ENCODE measurements at regions not wholly inside any gene's neighbourhood (a gene's known extent, or its start where the extent isn't known, plus 50 kb on each side); places are given as distances from the start of the nearest gene placed in this dataset.

DNA sequence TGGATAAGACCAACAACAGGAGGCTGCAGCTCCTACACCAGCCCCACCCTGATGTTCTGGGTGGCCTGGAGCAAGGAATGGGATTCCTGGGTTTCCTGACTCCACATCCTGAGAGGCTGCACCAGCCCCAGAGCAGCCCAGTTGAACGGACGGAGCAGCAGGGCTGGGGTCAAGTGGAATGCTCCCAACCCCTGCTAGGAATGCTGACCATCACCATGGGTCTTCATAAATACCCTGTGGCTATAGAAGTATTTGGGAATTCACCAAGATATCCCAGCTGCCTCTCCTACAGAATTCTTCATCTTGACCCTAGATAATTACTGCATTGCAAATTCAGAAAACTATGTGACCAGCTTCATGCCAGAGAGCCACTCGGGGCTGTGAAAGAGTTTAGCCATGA lies 180.3 kb downstream of the THBS2 start:
- TF ChIP-seq EZH2 (IDR thresholded peaks at IDR 0.05) (no peak), POLR2AphosphoS5 (IDR thresholded peaks at IDR 0.05; ENCODE audit: borderline replicate concordance, low read depth, low read length) (no peak), FOXP2 (optimal IDR thresholded peaks at IDR 0.05; ENCODE audit: control extremely low read depth, extremely low read length, insufficient read depth) (no peak)
